ENCODE measurements at regions not wholly inside any gene's neighbourhood (a gene's known extent, or its start where the extent isn't known, plus 50 kb on each side); places are given as distances from the start of the nearest gene placed in this dataset.

- TF ChIP-seq CTCF (IDR thresholded peaks at IDR 0.05) (no peak), ZFX (IDR thresholded peaks at IDR 0.05; ENCODE audit: borderline replicate concordance) (no peak)
Measured at GRCh38 chr6:144535630-144536029, 250.5 kb downstream of the UTRN start.

Data from 22Rv1 (cell line).